CD4-positive, alpha-beta T cell (primary cell): ENCODE measurements at regions not wholly inside any gene's neighbourhood (a gene's known extent, or its start where the extent isn't known, plus 50 kb on each side); places are given as distances from the start of the nearest gene placed in this dataset.

Source experiments
- ATAC-seq: fragments of 200-7000 bp; cut with Tn5 transposase; one replicate; pipeline ENCODE4 v1.10.0; 2022; ENCODE audit warnings: mild to moderate bottlenecking; ENCODE audit not compliant: poor library complexity
- CTCF ChIA-PET: fragments of 350-600 bp; sonication (Branson Sonifier 250); formaldehyde crosslinking; loops from one replicate; lab custom pipeline; 2021; ENCODE audit warnings: antibody characterized with exemption, inconsistent platforms; lab: Charles Lee
- POLR2A ChIA-PET: fragments of 350-600 bp; sonication (Branson Sonifier 250); formaldehyde crosslinking; loops from one replicate; lab custom pipeline; 2021; ENCODE audit warnings: antibody characterized with exemption, inconsistent platforms; lab: Charles Lee
- DNase-seq, 14 experiments: peaks; one replicate each; pipeline ENCODE4 v3.0.0-alpha.2; 2013 to 2020; ENCODE audit warnings: mixed read lengths in 2 of 14
- H3K27ac ChIP-seq, 2 donors: one replicate each; pipeline versions ENCODE4 v1.5.1 to v1.7.0; 2013; ENCODE audit warnings: low read length in 2 of 2, low read depth in 1 of 2, mild to moderate bottlenecking in 1 of 2
- H3K27me3 ChIP-seq, 2 experiments: 1 replicate in 1 of 2; 2 replicates in 1 of 2; pipeline versions ENCODE4 v1.6.1 to v1.7.0; 2013; ENCODE audit warnings: low read length in 2 of 2, control low read depth in 1 of 2, mild to moderate bottlenecking in 1 of 2, moderate library complexity in 1 of 2; ENCODE audit not compliant: insufficient read depth in 2 of 2, control insufficient read depth in 1 of 2
- H3K36me3 ChIP-seq: one replicate; pipeline ENCODE4 v1.6.1; 2013; ENCODE audit warnings: low read length, control low read depth; ENCODE audit not compliant: insufficient read depth
- H3K4me1 ChIP-seq: one replicate; pipeline ENCODE4 v1.6.1; 2013; ENCODE audit warnings: low read length, control low read depth; ENCODE audit not compliant: insufficient read depth
- H3K4me3 ChIP-seq: one replicate; pipeline ENCODE4 v1.5.1; 2013; ENCODE audit warnings: mild to moderate bottlenecking, low read length, moderate library complexity
- H3K9me3 ChIP-seq, 2 experiments: 1 replicate in 1 of 2; 2 replicates in 1 of 2; pipeline versions ENCODE4 v1.6.1 to v1.7.0; 2013; ENCODE audit warnings: low read length in 2 of 2, mild to moderate bottlenecking in 2 of 2, control low read depth in 1 of 2, moderate library complexity in 1 of 2; ENCODE audit not compliant: control insufficient read depth in 1 of 2, insufficient read depth in 1 of 2
- H3K27ac Mint-ChIP-seq: one replicate; pipeline ENCODE4 v1.8.0; 2020; ENCODE audit warnings: mixed read lengths
- H3K27me3 Mint-ChIP-seq: one replicate; pipeline ENCODE4 v1.8.0; 2021; ENCODE audit warnings: mixed read lengths
- H3K36me3 Mint-ChIP-seq: one replicate; pipeline ENCODE4 v1.8.0; 2021; ENCODE audit warnings: low read depth, mixed read lengths
- H3K4me1 Mint-ChIP-seq: one replicate; pipeline ENCODE4 v1.8.0; 2021; ENCODE audit warnings: low read depth, mixed read lengths
- H3K4me3 Mint-ChIP-seq: one replicate; pipeline ENCODE4 v1.8.0; 2020; ENCODE audit warnings: mild to moderate bottlenecking, mixed read lengths
- H3K9me3 Mint-ChIP-seq: one replicate; pipeline ENCODE4 v1.8.0; 2020; ENCODE audit warnings: mixed read lengths
- CTCF ChIP-seq: fragments of 200-600 bp; IDR thresholded peaks from one replicate; pipeline ENCODE4 v1.8.0; 2022; ENCODE audit warnings: antibody characterized with exemption, mild to moderate bottlenecking
- intact Hi-C, 2 experiments: fragments of 100-400 bp; cut with DNase I in 1 of 2; cut with micrococcal nuclease in 1 of 2; formaldehyde crosslinking; loops; one replicate each; pipeline versions ENCODE4 v1.15.1 to v1.9.0; 2023 to 2025; cut with DNase I, micrococcal nuclease

- POLR2A ChIA-PET = no interaction called here
- Mint-ChIP-seq H3K4me3 (no peak overlapping the region), H3K27me3 (no peaks in the 10 kb centered on the region), H3K4me1 (peaks cover 5% of the 10 kb centered on the region), H3K9me3 (no peaks in the 10 kb centered on the region), H3K36me3 (no peaks in the 10 kb centered on the region), H3K27ac (no peak overlapping the region)
- TF ChIP-seq CTCF = no peak
- no peak for DNase-seq
- Histone ChIP-seq H3K27ac (no peak overlapping the region), H3K36me3 (no peaks in the 10 kb centered on the region), H3K4me3 (no peak overlapping the region), H3K27me3 (no peaks in the 10 kb centered on the region), H3K4me1 (no peaks in the 10 kb centered on the region), H3K9me3 (peaks cover 0 to 3% of the 10 kb centered on the region in 2 experiments)
- intact Hi-C loops = no loop called here
- ATAC-seq = no peak
- CTCF ChIA-PET = no interaction called here
Measured at GRCh38 chr2:216317831-216318520, 54.3 kb downstream of the MARCHF4 start.

GRCh38 chr2:216316743-216317142, 55.5 kb downstream of the MARCHF4 start:
- Mint-ChIP-seq H3K4me1 (peaks cover 5% of the 10 kb centered on the region), H3K4me3 (no peak overlapping the region), H3K27ac (no peak overlapping the region), H3K36me3 (no peaks in the 10 kb centered on the region), H3K27me3 (no peaks in the 10 kb centered on the region), H3K9me3 (no peaks in the 10 kb centered on the region)
- intact Hi-C loops = no loop called here
- DNase-seq (no peak), ATAC-seq (no peak)
- H3K36me3 ChIP-seq = no peaks in the 10 kb centered on the region
- TF ChIP-seq CTCF = no peak
- no peaks in the 10 kb centered on the region for H3K27me3 ChIP-seq
- H3K9me3 ChIP-seq = peaks cover 0 to 3% of the 10 kb centered on the region in 2 experiments
- no peak overlapping the region for H3K4me3 ChIP-seq
- H3K4me1 ChIP-seq = no peaks in the 10 kb centered on the region
- POLR2A ChIA-PET = no interaction called here
- CTCF ChIA-PET = no interaction called here
- no peak overlapping the region for H3K27ac ChIP-seq

DNA sequence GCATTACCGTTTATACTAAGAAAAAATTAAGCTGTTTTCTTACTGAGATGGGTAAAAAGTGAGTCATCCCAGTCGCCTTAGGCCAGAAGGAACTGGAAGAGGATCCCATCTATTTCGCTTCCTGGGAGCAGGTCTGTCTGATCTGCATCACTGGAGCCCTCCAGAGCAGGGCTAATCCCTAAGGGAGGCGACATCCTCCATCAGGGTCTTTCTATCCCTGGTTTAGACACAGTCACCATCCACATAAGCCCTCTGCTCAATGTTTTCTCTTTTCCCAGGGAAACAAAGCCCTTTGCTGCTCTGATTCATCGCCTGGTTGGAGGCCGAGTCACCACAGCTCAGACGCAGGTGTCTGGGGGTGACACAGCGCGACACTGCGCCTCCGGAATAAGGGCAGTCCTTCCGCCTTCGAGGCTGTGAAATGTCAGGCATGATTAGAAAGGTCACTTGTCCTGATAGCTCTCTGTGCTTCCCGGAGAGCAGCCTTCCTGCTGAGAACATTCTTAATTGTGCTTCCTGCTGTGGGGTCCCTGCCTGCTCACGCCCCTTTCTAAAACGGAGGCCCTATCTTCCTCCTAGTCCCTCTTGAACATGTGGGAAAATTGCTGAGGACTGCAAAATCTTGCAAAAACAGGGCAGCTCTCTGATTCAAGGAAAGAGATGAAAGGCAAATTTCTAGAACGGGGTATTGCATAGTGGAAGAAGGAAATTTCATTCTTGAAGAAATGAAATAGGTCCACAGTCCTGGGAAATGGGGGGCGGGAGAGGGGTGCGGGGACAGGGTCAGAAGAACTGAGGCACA, 56.3 kb downstream of the MARCHF4 start:
- DNase-seq (no peak), ATAC-seq (no peak)
- Mint-ChIP-seq H3K9me3 (no peaks in the 10 kb centered on the region), H3K27me3 (no peaks in the 10 kb centered on the region), H3K36me3 (no peaks in the 10 kb centered on the region), H3K4me1 (peaks cover 5% of the 10 kb centered on the region), H3K27ac (no peak overlapping the region), H3K4me3 (no peak overlapping the region)
- intact Hi-C loops = no loop called here
- CTCF ChIA-PET = no interaction called here
- H3K4me3 ChIP-seq = no peak overlapping the region
- no peaks in the 10 kb centered on the region for H3K27me3 ChIP-seq
- no peak for TF ChIP-seq CTCF
- POLR2A ChIA-PET = no interaction called here
- no peak overlapping the region for H3K27ac ChIP-seq
- H3K36me3 ChIP-seq = no peaks in the 10 kb centered on the region
- no peaks in the 10 kb centered on the region for H3K4me1 ChIP-seq
- H3K9me3 ChIP-seq = peaks cover 0 to 3% of the 10 kb centered on the region in 2 experiments
